Activated T-helper 2 cell treated with anti-CD3 and anti-CD28 coated beads, Interferon-gamma antibody, Interleukin-2, Interleukin-4, amounts not matched to agents 10 μg/mL and 5 μg/mL and 100 μg/mL, durations not matched to agents 14 hours and 24 hours and 36 hours (primary cell): ENCODE measurements at regions not wholly inside any gene's neighbourhood (a gene's known extent, or its start where the extent isn't known, plus 50 kb on each side); places are given as distances from the start of the nearest gene placed in this dataset.
"Not testable (repeated sequence)": the region's sequence is repeated elsewhere in the genome, so short reads cannot be mapped to it uniquely, and the experiment has no call there.

Experiments
- DNase-seq: peaks from one replicate; pipeline ENCODE4 v3.0.0; 2021; ENCODE audit warnings: low spot score
- H3K27ac Mint-ChIP-seq: one replicate; pipeline ENCODE4 v1.8.0; 2021; ENCODE audit warnings: mixed read lengths
- H3K27me3 Mint-ChIP-seq: one replicate; pipeline ENCODE4 v1.8.0; 2021; ENCODE audit warnings: low read depth, mixed read lengths
- H3K36me3 Mint-ChIP-seq: one replicate; pipeline ENCODE4 v1.8.0; 2021; ENCODE audit warnings: low read depth, mixed read lengths
- H3K4me1 Mint-ChIP-seq: one replicate; pipeline ENCODE4 v1.8.0; 2021; ENCODE audit warnings: low read depth, mixed read lengths
- H3K4me3 Mint-ChIP-seq: one replicate; pipeline ENCODE4 v1.8.0; 2021; ENCODE audit warnings: low read depth, mild to moderate bottlenecking, moderate library complexity, mixed read lengths
- H3K9me3 Mint-ChIP-seq: one replicate; pipeline ENCODE4 v1.8.0; 2021; ENCODE audit warnings: mixed read lengths
- intact Hi-C: fragments of 100-400 bp; cut with micrococcal nuclease; formaldehyde crosslinking; loops from one replicate; pipeline ENCODE4 v1.15.1; 2023

DNA sequence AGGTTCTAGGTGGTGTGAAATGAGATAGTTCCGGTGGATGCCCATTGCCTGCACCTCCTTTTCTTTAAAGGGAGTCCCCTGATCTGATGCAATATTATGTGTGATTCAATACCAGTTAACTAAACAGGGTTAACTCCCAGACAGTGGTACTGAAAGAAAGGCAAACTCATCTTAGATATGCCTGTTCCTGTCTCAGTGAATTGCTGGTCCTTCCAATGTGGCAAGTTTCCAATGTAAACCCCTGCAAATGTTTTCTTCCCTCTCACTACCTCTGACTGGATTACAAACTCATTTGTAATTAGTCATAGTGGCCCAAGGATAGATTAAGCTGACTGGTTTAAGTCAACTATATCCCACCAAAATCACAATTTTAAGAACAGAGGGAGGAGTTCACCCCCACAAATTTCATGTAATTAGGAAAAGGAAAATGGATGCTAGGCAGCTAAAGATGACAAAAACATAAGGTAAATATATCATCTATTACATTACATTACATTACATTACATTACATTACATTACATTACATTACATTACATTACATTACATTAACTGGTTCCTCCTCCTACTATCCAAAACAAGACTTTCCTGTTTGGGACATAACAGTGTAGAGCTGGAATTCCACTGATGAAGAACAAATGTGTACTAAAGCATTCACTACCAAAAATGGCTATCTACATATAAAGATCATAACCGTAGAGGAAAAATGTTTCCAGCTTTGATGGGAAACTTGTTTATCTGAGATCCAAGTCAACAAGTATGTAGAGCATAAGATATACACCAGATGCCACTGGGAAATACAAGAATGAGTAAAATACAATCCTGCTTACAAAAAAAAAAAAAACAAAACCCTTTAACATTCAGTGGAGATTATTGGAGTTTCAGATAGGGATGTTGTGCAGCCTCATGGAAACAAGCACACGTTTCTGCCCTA lies 121.5 kb upstream of the SNX2 start:
- no peak overlapping the region for H3K27ac Mint-ChIP-seq
- no peaks in the 10 kb centered on the region for H3K9me3 Mint-ChIP-seq
- peaks cover 2% of the 10 kb centered on the region for H3K27me3 Mint-ChIP-seq
- no peak for DNase-seq
- H3K4me3 Mint-ChIP-seq, result no peak overlapping the region
- intact Hi-C loops, result no loop called here
- H3K36me3 Mint-ChIP-seq, result no peaks in the 10 kb centered on the region
- no peaks in the 10 kb centered on the region for H3K4me1 Mint-ChIP-seq

DNA sequence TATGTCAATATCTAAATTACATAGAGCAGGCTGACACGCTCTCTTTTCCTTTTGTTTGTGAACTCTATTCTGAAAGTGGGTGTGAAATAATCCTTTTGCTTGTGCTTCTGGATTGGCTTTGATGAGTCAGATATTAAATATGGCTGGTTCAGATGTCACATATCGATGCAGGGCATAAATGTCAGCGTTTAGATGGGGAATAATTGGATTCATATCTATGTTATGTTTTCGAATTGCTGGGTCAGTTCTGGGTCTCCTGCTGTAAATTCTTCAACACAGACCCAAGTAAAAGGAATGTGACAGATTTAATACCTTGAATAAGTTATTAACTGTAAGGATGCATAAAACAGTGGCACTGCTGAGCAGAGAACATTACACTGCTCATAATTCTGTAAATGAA lies 118.7 kb upstream of the SNX2 start:
- Mint-ChIP-seq H3K27ac (no peak overlapping the region), H3K4me3 (no peak overlapping the region), H3K4me1 (no peaks in the 10 kb centered on the region), H3K27me3 (peaks cover 2% of the 10 kb centered on the region), H3K9me3 (no peaks in the 10 kb centered on the region), H3K36me3 (no peaks in the 10 kb centered on the region)
- intact Hi-C loops, result no loop called here
- DNase-seq, result no peak

DNA sequence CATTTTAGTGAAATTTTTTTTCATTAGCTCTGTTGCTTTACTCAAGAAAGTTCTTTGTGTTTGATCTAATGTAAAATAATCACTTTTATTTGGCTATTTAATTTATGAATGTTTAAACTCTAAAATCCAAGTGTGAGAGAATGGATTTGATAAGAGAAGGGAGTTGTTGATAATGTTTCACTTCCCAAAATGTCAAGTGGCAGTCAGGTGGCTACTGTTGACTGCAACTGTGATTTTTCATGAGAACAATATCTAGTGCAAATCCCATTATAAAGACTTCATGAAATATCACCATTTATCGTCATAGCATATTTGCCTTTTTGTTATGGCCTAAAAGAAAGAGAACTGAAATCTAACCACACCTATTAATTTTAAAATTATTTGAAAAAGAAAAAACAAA lies 118.3 kb upstream of the SNX2 start:
- intact Hi-C loops, result no loop called here
- H3K27me3 Mint-ChIP-seq, result peaks cover 2% of the 10 kb centered on the region
- H3K27ac Mint-ChIP-seq, result no peak overlapping the region
- H3K4me1 Mint-ChIP-seq, result no peaks in the 10 kb centered on the region
- no peak overlapping the region for H3K4me3 Mint-ChIP-seq
- H3K36me3 Mint-ChIP-seq, result no peaks in the 10 kb centered on the region
- no peak for DNase-seq
- H3K9me3 Mint-ChIP-seq, result no peaks in the 10 kb centered on the region

DNA sequence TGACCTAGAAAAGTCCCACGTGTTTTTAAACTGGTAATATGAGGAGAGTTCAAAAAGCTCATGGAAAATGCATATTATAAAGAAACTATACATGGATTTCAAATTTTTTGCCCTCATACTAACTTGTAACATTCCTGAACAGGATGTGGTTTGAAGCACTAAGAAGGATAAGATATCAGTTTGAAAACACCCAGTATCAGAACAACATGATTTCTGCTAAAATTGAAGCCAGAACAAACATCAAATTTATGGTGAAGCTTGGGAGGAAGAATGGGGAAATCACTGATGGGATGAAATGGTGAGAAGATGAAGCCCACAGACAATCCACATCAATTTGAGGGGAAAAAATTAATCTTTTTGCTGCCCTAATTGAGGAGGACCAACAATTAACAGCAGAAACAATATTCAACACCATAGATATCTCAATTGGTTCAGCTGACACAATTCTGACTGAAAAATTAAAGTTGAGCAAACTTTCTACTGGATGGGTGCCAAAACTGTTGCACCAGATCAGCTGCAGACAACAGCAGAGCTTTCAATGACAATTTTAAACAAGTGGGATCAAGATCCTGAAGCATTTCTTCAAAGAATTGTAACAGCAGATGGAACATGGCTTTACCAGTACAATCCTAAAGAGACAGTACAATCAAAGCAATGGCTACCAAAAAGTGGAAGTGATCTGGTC lies 113.2 kb upstream of the SNX2 start:
- Mint-ChIP-seq H3K36me3 (no peaks in the 10 kb centered on the region), H3K4me1 (no peaks in the 10 kb centered on the region), H3K9me3 (no peaks in the 10 kb centered on the region), H3K27ac (no peak overlapping the region), H3K4me3 (no peak overlapping the region), H3K27me3 (peaks cover 1% of the 10 kb centered on the region)
- DNase-seq, result no peak
- intact Hi-C loops, result no loop called here

DNA sequence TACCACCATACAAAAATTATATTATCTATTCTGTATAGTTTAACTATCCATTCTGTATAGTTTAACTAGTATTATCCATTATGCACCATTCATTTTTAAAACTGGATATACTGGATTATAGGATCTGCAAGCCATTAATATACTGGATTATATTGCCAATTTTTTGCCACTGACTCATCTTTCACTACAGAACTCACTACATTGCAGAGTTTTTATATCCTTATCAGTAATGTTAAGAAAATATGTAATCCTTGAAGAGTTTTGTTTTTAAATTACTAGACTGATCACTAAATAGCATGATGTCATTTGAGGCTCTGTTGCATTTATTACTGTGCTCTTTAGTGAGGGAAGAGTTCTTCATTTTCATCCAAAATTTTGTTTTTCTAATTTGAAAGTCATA lies 109.8 kb upstream of the SNX2 start:
- H3K27me3 Mint-ChIP-seq, result peaks cover 1% of the 10 kb centered on the region
- H3K36me3 Mint-ChIP-seq, result no peaks in the 10 kb centered on the region
- no peak for DNase-seq
- H3K4me3 Mint-ChIP-seq, result no peak overlapping the region
- no peaks in the 10 kb centered on the region for H3K4me1 Mint-ChIP-seq
- intact Hi-C loops, result no loop called here
- no peaks in the 10 kb centered on the region for H3K9me3 Mint-ChIP-seq
- H3K27ac Mint-ChIP-seq, result no peak overlapping the region

DNA sequence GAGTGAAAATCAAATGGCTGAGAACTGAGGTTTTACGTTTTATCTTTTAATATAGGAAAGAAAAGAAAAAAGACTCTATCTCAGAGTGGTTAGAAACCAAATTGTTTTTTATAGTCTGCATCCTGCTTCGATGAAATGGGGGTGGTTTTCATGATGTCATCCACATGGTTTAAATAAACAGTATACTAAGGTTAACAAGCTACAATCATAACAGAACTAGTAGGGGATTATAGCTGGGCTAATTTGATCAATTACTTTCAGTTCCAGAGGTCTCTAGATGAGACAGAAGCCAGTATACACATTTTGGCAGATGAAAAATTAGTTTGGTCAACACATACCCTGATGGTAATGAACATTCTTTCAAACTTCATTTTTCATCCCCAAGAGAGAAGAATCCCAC lies 106.3 kb upstream of the SNX2 start:
- H3K4me3 Mint-ChIP-seq, result no peak overlapping the region
- no peak overlapping the region for H3K27ac Mint-ChIP-seq
- H3K9me3 Mint-ChIP-seq, result peaks cover 4% of the 10 kb centered on the region
- peaks cover 1% of the 10 kb centered on the region for H3K27me3 Mint-ChIP-seq
- H3K4me1 Mint-ChIP-seq, result no peaks in the 10 kb centered on the region
- DNase-seq, result no peak
- intact Hi-C loops, result no loop called here
- no peaks in the 10 kb centered on the region for H3K36me3 Mint-ChIP-seq

DNA sequence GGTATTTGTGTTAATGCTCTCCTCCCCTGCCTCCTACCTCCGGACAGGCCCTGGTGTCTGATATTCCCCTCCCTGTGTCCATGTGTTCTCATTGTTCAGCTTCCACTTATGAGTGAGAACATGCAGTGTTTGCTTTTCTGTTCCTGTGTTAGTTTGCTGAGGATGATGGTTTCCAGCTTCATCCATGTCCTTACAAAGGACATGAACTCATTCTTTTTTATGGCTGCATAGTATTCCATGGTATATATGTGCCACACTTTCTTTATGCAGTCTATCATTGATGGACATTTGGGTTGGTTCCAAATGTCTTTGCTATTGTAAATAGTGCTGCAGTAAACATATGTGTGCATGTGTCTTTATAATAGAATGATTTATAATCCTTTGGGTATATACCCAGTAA lies 105.2 kb upstream of the SNX2 start:
- intact Hi-C loops, H3K4me1 Mint-ChIP-seq, DNase-seq, H3K27me3 Mint-ChIP-seq, H3K27ac Mint-ChIP-seq, H3K9me3 Mint-ChIP-seq, H3K36me3 Mint-ChIP-seq, H3K4me3 Mint-ChIP-seq: not testable (repeated sequence)

DNA sequence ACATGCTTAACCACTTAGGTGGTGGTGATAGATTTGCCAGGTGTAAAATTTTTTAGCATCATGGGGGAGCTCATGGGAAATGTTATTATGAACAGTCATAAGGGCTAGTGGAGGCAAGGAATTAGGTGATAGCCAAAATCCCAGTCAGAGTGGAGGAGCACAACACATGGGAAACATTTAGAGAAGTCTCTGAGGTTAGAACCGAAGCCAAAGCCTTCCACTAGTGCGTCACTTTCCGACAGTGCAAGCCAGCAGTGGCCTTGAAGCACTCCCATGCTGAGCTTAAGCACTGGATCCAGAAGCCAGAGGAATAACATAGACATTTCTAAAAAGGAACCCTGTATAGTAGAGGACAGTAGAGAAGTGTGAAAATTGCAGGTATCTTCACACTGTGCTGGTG lies 101.5 kb upstream of the SNX2 start:
- H3K4me1 Mint-ChIP-seq, result no peaks in the 10 kb centered on the region
- intact Hi-C loops, result no loop called here
- DNase-seq, result no peak
- H3K9me3 Mint-ChIP-seq, result peaks cover 4% of the 10 kb centered on the region
- H3K36me3 Mint-ChIP-seq, result no peaks in the 10 kb centered on the region
- H3K27ac Mint-ChIP-seq, result no peak overlapping the region
- no peaks in the 10 kb centered on the region for H3K27me3 Mint-ChIP-seq
- no peak overlapping the region for H3K4me3 Mint-ChIP-seq

DNA sequence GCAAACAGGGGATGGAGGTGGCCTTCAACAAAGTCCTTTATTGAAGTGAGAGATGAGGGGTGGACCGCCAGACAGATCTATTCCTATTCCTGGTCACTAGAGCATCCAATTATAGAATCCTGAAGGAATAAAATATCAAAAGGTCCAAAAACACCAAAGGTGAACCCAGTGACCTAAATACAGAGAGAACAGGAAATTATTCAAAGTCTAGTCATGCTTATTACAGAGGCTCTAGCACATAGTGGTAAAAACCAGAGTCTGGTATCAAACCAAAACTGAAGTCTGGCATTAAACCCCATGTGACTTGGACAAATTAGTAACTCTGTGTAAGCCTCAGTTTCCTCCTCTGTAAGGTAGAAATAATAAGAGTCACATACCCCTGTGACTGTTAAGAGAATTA lies 100.5 kb upstream of the SNX2 start:
- Mint-ChIP-seq H3K4me1 (no peaks in the 10 kb centered on the region), H3K9me3 (peaks cover 4% of the 10 kb centered on the region), H3K4me3 (no peak overlapping the region), H3K27ac (no peak overlapping the region), H3K27me3 (no peaks in the 10 kb centered on the region), H3K36me3 (no peaks in the 10 kb centered on the region)
- DNase-seq, result no peak
- intact Hi-C loops, result no loop called here

DNA sequence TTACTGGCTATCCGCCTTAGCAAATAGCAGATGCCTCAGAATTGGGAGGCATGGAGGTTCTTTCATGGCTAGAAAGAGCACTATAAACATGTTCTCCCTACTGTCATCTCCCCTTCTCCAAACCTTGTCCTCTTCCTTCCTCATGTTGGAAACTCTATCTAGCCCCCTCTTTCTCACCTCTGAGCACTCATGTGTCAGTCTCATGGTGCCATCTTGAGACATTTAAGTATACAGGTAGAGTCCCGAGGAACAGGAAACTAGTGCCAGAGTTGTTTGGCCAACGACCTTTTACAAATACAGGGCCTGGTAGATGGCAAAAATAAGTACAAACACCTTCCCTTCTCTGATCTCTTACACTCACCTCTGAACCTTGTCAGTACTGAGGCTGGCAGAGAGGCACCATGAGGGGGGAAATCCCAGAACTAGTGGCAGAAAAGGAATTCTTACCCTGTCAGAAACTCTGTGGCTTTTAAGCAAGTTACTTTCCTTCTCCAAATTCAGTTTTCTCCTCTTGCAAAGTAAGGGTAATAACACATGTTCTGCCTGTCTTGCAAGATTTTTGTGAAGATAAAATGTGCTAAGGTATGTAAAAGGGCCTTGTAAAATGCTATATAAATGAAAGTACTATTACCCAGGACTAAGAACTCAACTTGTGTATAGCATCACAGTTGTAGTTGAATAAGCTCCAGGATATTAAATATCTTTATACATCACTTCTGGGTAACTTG lies 94.1 kb upstream of the SNX2 start:
- no peaks in the 10 kb centered on the region for H3K9me3 Mint-ChIP-seq

DNA sequence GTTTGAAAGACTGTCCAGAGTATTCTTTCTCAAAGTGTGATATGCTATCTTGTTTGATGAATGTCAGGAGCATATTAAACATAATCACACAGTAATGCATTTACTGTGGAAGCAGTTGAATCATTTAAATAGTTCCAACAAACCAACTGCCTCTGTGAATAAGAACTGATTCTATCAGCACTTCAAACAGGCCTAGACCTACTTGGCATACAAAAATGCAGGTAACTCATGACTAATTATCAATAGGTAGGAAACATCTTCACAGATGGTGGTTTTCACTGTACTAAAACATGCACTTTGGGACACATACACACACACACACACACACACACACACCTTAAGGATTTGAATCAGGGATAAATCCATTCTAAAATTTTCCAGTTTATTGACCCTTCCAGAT lies 91.2 kb upstream of the SNX2 start:
- Mint-ChIP-seq H3K27me3 (peaks cover 4% of the 10 kb centered on the region), H3K4me3 (no peak overlapping the region), H3K9me3 (no peaks in the 10 kb centered on the region), H3K27ac (no peak overlapping the region), H3K36me3 (no peaks in the 10 kb centered on the region), H3K4me1 (no peaks in the 10 kb centered on the region)
- intact Hi-C loops, result no loop called here
- no peak for DNase-seq

More for the DNA sequence above, 94.1 kb upstream of the SNX2 start:
- Mint-ChIP-seq H3K36me3 (no peaks in the 10 kb centered on the region), H3K27ac (no peak overlapping the region), H3K27me3 (peaks cover 4% of the 10 kb centered on the region), H3K4me1 (no peaks in the 10 kb centered on the region), H3K4me3 (no peak overlapping the region)
- no peak for DNase-seq
- intact Hi-C loops, result no loop called here

DNA sequence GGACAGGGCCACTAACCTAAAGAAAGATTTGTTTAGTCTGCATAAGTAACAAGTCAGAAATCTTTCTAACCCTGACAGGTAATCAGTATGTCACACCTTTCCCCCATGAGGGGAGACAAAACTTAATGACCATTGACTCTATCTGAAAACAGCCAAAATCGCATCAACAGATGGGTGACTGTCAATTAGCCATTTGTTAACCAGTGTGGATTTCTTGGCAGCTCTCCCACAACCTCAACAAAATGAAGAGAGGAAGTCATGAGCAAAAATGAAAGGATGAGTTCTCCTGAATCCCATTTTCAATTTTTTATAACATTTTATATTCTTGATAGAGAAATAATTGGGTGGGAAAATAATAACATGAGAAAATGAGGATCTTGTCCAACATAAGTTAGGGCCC lies 84.6 kb upstream of the SNX2 start:
- DNase-seq, result no peak
- H3K4me3 Mint-ChIP-seq, result no peak overlapping the region
- H3K27ac Mint-ChIP-seq, result no peak overlapping the region
- H3K27me3 Mint-ChIP-seq, result peaks cover 3% of the 10 kb centered on the region
- no peaks in the 10 kb centered on the region for H3K9me3 Mint-ChIP-seq
- H3K36me3 Mint-ChIP-seq, result no peaks in the 10 kb centered on the region
- intact Hi-C loops, result no loop called here
- H3K4me1 Mint-ChIP-seq, result no peaks in the 10 kb centered on the region

DNA sequence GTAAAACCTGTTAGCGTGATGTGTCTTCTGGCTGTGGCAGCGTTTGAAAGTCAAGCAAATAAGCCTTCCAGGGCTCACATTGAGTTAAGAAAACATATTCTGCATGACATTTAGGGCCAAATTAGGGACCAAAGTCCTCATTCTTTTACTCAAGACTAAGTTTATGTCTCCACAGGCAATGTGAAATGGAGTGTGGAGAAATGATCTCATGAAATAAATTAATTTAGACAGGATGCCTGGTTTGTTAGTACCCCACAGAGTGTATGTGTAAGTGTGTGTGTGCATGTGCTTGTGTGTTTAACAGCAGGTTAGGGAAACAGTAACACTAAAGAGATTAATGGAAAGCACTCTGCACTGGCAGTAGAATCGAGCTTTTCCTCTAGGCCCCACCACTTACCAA lies 82.9 kb upstream of the SNX2 start:
- no peak overlapping the region for H3K27ac Mint-ChIP-seq
- H3K27me3 Mint-ChIP-seq, result peaks cover 3% of the 10 kb centered on the region
- H3K9me3 Mint-ChIP-seq, result no peaks in the 10 kb centered on the region
- intact Hi-C loops, result no loop called here
- no peak overlapping the region for H3K4me3 Mint-ChIP-seq
- no peak for DNase-seq
- no peaks in the 10 kb centered on the region for H3K36me3 Mint-ChIP-seq
- H3K4me1 Mint-ChIP-seq, result no peaks in the 10 kb centered on the region
